ENCODE measurements at regions not wholly inside any gene's neighbourhood (a gene's known extent, or its start where the extent isn't known, plus 50 kb on each side); places are given as distances from the start of the nearest gene placed in this dataset.
A peak's percentile ranks its signal among the peaks of the same experiment; 100 is the strongest.

GRCh38 chr5:117072439-117072838 is 497.8 kb upstream of the SEMA6A start:
- ATAC-seq (peak; percentile 95), DNase-seq (ENCODE audit: low spot score) (peak; percentile 63)
- Histone ChIP-seq H3K4me3 (no peak overlapping the region), H3K4me1 (ENCODE audit: insufficient read depth) (peaks cover 2% of the 10 kb centered on the region; the same call in 1 of the 2 replicates), H3K36me3 (ENCODE audit: insufficient read depth) (no peaks in the 10 kb centered on the region), H3K9me2 (ENCODE audit: insufficient read depth) (no peaks in the 10 kb centered on the region), H3K4me2 (no peak overlapping the region), H3K79me2 (replicated peaks; ENCODE audit: insufficient read depth) (no peaks in the 10 kb centered on the region), H3K27me3 (ENCODE audit: insufficient read depth) (no peaks in the 10 kb centered on the region), H2AFZ (peak overlapping the region; percentile 8), H4K20me1 (replicated peaks; ENCODE audit: insufficient read depth) (no peaks in the 10 kb centered on the region), H3F3A (replicated peaks; ENCODE audit: low read depth) (no peaks in the 10 kb centered on the region), H3K27ac (ENCODE audit: low read depth) (0 out of 2 replicates have a peak overlapping the region, but pooled peaks have one; percentile 9)
- Mint-ChIP-seq H3K4me3 (no peak overlapping the region), H3K9me3 (no peaks in the 10 kb centered on the region), H3K27ac (peak overlapping the region; percentile 35; the same call in 1 of the 2 replicates), H3K4me1 (peaks cover 13% of the 10 kb centered on the region; the same call in 2 of the 3 replicates), H3K36me3 (ENCODE audit: low read depth) (0 out of 3 replicates have a peak, but pooled peaks cover 5% of the 10 kb centered on the region), H3K27me3 (ENCODE audit: insufficient read depth, low read depth, poor library complexity) (no peaks in the 10 kb centered on the region)
- peak; percentile 79; the same call in 1 of the 2 replicates for TF ChIP-seq ZNF114 (CRISPR knock-in tag; IDR thresholded peaks at IDR 0.05)
- TF ChIP-seq ZNF462 (CRISPR knock-in tag; IDR thresholded peaks at IDR 0.05), result peak; percentile 96
- no peak for TF ChIP-seq POLR2AphosphoS5 (IDR thresholded peaks at IDR 0.05; ENCODE audit: low read depth)

- H3F3A ChIP-seq (replicated peaks; ENCODE audit: low read depth), result no peaks in the 10 kb centered on the region
- no peak overlapping the region for H3K4me3 ChIP-seq
- no peak overlapping the region for H3K27ac Mint-ChIP-seq
- no peaks in the 10 kb centered on the region for H3K9me3 Mint-ChIP-seq
- no peak overlapping the region for H3K27ac ChIP-seq (ENCODE audit: low read depth)
- H3K27me3 ChIP-seq (ENCODE audit: insufficient read depth), result no peaks in the 10 kb centered on the region
- no peaks in the 10 kb centered on the region for H3K9me2 ChIP-seq (ENCODE audit: insufficient read depth)
- no peak overlapping the region for H2AFZ ChIP-seq
- ATAC-seq, result no peak
- peaks cover 7% of the 10 kb centered on the region for H3K4me1 ChIP-seq (ENCODE audit: insufficient read depth)
- H3K79me2 ChIP-seq (replicated peaks; ENCODE audit: insufficient read depth), result no peaks in the 10 kb centered on the region
- DNase-seq (ENCODE audit: low spot score), result no peak
- no peaks in the 10 kb centered on the region for H3K27me3 Mint-ChIP-seq (ENCODE audit: insufficient read depth, low read depth, poor library complexity)
- no peaks in the 10 kb centered on the region for H3K36me3 ChIP-seq (ENCODE audit: insufficient read depth)
- H3K4me3 Mint-ChIP-seq, result no peak overlapping the region
- H4K20me1 ChIP-seq (replicated peaks; ENCODE audit: insufficient read depth), result no peaks in the 10 kb centered on the region
- no peak overlapping the region for H3K4me2 ChIP-seq
- no peaks in the 10 kb centered on the region for H3K36me3 Mint-ChIP-seq (ENCODE audit: low read depth)
- peaks cover 5% of the 10 kb centered on the region; the same call in 1 of the 3 replicates for H3K4me1 Mint-ChIP-seq
- TF ChIP-seq JUNB (IDR thresholded peaks at IDR 0.05; ENCODE audit: unreplicated experiment), result no peak
- no peak for TF ChIP-seq EZH2phosphoT487 (IDR thresholded peaks at IDR 0.05; ENCODE audit: unreplicated experiment)
- TF ChIP-seq NANOG (IDR thresholded peaks at IDR 0.05; ENCODE audit: borderline replicate concordance), result no peak
- TF ChIP-seq CREB1 (CRISPR knock-in tag; IDR thresholded peaks at IDR 0.05; ENCODE audit: low read depth), result no peak
- TF ChIP-seq, protein P1, sequence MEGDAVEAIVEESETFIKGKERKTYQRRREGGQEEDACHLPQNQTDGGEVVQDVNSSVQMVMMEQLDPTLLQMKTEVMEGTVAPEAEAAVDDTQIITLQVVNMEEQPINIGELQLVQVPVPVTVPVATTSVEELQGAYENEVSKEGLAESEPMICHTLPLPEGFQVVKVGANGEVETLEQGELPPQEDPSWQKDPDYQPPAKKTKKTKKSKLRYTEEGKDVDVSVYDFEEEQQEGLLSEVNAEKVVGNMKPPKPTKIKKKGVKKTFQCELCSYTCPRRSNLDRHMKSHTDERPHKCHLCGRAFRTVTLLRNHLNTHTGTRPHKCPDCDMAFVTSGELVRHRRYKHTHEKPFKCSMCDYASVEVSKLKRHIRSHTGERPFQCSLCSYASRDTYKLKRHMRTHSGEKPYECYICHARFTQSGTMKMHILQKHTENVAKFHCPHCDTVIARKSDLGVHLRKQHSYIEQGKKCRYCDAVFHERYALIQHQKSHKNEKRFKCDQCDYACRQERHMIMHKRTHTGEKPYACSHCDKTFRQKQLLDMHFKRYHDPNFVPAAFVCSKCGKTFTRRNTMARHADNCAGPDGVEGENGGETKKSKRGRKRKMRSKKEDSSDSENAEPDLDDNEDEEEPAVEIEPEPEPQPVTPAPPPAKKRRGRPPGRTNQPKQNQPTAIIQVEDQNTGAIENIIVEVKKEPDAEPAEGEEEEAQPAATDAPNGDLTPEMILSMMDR (conservative IDR thresholded peaks at IDR 0.05; ENCODE audit: low read depth in 2 of 2), result no peak
- TF ChIP-seq EZH2 (IDR thresholded peaks at IDR 0.05; ENCODE audit: low read depth, unreplicated experiment), result no peak
These were observed 491.2 kb upstream of the SEMA6A start for GRCh38 chr5:117065800-117066199.

All from GM23338 (cell line).